ENCODE measurements at regions not wholly inside any gene's neighbourhood (a gene's known extent, or its start where the extent isn't known, plus 50 kb on each side); places are given as distances from the start of the nearest gene placed in this dataset.
"Not testable (repeated sequence)": the region's sequence is repeated elsewhere in the genome, so short reads cannot be mapped to it uniquely, and the experiment has no call there.

DNA sequence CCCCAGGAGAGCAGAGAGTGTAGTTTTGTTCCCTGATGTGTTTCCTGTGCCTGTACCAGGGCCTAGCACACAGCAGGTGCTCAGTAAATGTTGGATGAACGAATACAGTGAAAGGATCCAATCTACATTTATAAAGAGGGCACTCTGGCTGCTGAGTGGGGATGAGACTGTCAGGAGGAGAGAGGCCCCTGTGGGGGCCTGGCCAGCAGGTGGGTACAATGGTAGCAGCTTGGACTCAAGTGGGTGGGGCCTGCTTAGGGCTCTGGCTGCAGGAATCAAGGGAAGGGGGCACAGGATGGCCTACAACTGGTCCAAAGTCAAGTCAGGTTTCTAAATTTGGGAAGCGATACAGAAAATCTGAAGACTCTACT, 156.6 kb upstream of the GRK3 start:
- DNase-seq (ENCODE audit: low read depth) = no peak

DNA sequence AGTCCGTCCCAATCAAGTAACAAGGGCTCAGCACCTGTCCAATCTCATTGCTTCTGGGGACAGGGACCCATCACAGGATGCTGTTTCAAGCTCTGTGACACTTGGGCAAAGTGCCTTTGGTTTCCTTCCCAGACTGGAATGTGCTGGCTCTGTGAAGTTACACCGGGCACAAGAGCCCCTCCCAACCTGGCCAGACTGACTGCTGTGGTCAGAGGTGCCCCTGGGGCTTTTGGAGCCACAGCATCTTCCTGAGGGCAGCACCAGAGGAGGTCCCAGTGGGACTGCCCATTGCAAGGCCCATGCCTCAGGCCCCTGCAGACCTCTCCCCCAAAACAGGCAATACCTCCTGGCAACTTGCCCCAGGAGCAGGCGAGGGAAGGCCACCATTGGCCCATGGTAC, 155.2 kb upstream of the GRK3 start:
- no peaks in the 10 kb centered on the region for H3K27me3 ChIP-seq (ENCODE audit: control insufficient read depth, insufficient read depth, low read length)
- TF ChIP-seq, protein P1, sequence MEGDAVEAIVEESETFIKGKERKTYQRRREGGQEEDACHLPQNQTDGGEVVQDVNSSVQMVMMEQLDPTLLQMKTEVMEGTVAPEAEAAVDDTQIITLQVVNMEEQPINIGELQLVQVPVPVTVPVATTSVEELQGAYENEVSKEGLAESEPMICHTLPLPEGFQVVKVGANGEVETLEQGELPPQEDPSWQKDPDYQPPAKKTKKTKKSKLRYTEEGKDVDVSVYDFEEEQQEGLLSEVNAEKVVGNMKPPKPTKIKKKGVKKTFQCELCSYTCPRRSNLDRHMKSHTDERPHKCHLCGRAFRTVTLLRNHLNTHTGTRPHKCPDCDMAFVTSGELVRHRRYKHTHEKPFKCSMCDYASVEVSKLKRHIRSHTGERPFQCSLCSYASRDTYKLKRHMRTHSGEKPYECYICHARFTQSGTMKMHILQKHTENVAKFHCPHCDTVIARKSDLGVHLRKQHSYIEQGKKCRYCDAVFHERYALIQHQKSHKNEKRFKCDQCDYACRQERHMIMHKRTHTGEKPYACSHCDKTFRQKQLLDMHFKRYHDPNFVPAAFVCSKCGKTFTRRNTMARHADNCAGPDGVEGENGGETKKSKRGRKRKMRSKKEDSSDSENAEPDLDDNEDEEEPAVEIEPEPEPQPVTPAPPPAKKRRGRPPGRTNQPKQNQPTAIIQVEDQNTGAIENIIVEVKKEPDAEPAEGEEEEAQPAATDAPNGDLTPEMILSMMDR (IDR thresholded peaks at IDR 0.05; ENCODE audit: insufficient read depth, low read length, poor library complexity, severe bottlenecking) = no peak

More for the DNA sequence above, 156.6 kb upstream of the GRK3 start:
- TF ChIP-seq, protein P1 (IDR thresholded peaks at IDR 0.05; ENCODE audit: insufficient read depth, low read length, poor library complexity, severe bottlenecking) = no peak
- no peaks in the 10 kb centered on the region for H3K36me3 ChIP-seq (ENCODE audit: control insufficient read depth, insufficient read depth, low read length)
- no peak overlapping the region for H3K4me3 ChIP-seq (ENCODE audit: low read depth, low read length)
- no peaks in the 10 kb centered on the region for H3K27me3 ChIP-seq (ENCODE audit: control insufficient read depth, insufficient read depth, low read length)

DNA sequence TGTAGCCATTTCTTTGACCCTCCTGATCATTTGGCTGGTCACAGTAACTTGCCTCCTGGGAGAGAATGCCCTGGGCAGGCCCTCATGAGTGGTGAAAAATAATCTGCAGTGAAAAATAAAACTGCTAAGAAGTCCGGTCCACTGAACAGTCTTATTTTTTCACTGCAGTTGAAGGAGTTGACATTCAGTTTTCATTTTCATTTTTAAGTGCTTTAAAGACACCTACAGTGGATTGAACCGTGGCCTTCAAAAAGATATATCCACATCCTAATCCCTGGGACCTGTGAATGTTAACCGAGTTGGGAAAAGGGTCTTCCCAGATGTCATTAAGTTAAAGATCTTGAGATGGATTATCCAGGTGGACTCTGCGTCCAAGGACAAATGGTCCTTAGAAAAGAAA, 153.6 kb upstream of the GRK3 start:
- H3K4me3 ChIP-seq (ENCODE audit: low read depth, low read length) = no peak overlapping the region
- DNase-seq (ENCODE audit: low read depth) = no peak
- no peaks in the 10 kb centered on the region for H3K36me3 ChIP-seq (ENCODE audit: control insufficient read depth, insufficient read depth, low read length)
- H3K27me3 ChIP-seq (ENCODE audit: control insufficient read depth, insufficient read depth, low read length) = peaks cover 4% of the 10 kb centered on the region
- TF ChIP-seq, protein P1 (IDR thresholded peaks at IDR 0.05; ENCODE audit: insufficient read depth, low read length, poor library complexity, severe bottlenecking) = no peak

More for the DNA sequence above, 155.2 kb upstream of the GRK3 start:
- DNase-seq (ENCODE audit: low read depth) = no peak
- no peaks in the 10 kb centered on the region for H3K36me3 ChIP-seq (ENCODE audit: control insufficient read depth, insufficient read depth, low read length)
- no peak overlapping the region for H3K4me3 ChIP-seq (ENCODE audit: low read depth, low read length)

DNA sequence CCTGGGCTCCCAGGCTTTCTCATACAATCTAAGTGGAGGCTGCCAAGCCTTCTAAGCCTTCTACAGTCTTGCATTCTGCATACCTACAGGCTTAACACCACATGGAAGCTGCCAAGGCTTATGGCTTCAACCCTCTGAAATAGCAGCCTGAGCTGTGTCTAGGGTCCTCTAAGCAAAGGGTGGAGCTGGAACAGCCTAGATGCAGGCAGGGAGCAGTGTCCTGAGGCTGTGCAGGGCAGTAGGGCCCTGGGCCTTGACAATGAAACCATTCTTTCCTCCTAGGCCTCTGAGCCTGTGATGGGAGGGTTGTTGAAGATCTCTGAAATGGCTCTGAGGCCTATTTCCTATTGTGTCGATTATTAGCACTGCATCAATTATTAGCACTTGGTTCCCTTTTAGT, 150.9 kb upstream of the GRK3 start:
- TF ChIP-seq, protein P1 (IDR thresholded peaks at IDR 0.05; ENCODE audit: insufficient read depth, low read length, poor library complexity, severe bottlenecking) = no peak
- Histone ChIP-seq H3K27me3 (ENCODE audit: control insufficient read depth, insufficient read depth, low read length) (peaks cover 4% of the 10 kb centered on the region), H3K4me3 (ENCODE audit: low read depth, low read length) (no peak overlapping the region), H3K36me3 (ENCODE audit: control insufficient read depth, insufficient read depth, low read length) (no peaks in the 10 kb centered on the region)
- DNase-seq (ENCODE audit: low read depth) = no peak

DNA sequence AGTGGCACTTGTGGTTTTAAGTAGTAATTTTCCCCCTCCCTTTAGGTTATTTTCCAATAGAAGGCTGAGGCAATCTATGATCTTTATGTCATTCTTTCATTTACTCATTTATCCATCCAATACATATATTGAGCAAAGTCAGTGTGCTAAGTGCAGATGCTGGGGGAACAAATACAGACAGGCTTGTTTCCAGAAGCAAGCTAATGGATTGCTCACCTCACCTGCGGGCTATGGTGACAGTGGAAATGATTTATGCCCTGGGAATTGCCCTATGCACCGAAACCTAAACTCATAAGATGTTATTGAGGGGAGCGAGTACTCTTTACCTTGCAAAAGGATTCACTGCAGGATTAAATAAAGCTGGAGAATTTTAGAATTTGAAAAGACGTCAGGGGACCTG, 148.7 kb upstream of the GRK3 start:
- not testable (repeated sequence) for H3K4me3 ChIP-seq (ENCODE audit: low read depth, low read length); DNase-seq (ENCODE audit: low read depth); H3K36me3 ChIP-seq (ENCODE audit: control insufficient read depth, insufficient read depth, low read length)
- H3K27me3 ChIP-seq (ENCODE audit: control insufficient read depth, insufficient read depth, low read length) = peaks cover 20% of the 10 kb centered on the region

DNA sequence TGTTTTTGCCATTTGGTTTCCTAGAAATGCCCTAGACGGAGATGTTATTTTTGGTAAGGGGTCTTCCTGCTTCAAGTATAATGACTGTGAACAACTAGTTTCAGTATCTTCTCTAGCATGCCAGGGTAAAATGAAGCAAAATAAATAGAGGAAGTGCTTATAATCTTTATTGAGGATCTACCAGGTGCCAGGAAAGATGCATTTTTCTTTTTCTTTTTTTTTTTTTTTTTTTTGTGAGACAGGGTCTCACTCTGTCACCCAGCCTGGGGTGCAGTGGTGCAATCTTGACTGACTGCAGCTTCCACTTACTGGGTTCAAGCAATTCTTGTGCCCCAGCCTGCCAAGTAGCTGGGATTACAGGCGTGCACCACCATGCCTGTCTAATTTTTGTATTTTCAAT, 146.6 kb upstream of the GRK3 start:
- not testable (repeated sequence) for H3K4me3 ChIP-seq (ENCODE audit: low read depth, low read length); DNase-seq (ENCODE audit: low read depth); H3K36me3 ChIP-seq (ENCODE audit: control insufficient read depth, insufficient read depth, low read length)
- peaks cover 35% of the 10 kb centered on the region for H3K27me3 ChIP-seq (ENCODE audit: control insufficient read depth, insufficient read depth, low read length)

DNA sequence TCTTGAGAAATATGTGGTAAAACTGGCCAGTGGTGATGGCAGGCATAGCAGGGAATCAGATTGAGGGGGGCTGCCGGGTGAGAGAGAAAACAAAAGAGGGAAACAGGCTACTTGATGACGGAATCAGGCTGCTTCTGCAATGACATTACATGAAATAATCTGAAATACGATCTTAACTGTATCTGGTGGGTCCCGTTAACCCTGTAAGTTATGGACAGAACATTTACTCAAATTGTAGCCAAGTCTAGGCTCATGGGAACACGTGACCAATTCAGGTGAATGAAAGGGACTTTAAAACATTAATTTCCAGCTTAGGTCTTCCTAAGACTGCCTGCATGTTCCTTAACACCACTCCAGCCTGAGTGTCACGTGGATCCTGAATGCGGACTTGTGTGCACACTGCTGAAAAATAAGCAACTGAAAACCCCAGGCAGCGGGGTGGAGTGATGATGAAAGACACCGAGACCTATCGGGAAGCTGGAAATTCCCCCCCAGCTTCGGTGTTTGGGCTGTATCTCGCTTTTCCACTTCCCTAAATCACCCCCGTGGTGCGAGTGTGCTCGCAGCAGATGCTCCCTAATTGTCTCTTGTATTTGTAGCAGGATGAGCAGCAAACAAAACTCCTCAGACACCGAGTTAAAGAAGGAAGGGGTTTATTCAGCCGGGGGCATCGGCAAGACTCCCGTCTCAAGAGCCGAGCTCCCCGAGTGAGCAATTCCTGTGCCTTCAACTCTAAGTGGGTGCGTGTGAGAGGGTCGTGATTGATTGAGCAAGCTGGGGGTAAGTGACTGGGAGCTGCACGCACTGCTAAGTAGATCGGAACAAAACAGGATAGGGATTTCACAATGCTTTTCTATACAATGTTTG, 145.0 kb upstream of the GRK3 start:
- H3K27me3 ChIP-seq (ENCODE audit: control insufficient read depth, insufficient read depth, low read length) = peaks cover 41% of the 10 kb centered on the region
- no peak for DNase-seq (ENCODE audit: low read depth)
- TF ChIP-seq, protein P1 (IDR thresholded peaks at IDR 0.05; ENCODE audit: insufficient read depth, low read length, poor library complexity, severe bottlenecking) = no peak
- H3K4me3 ChIP-seq (ENCODE audit: low read depth, low read length) = no peak overlapping the region
- H3K36me3 ChIP-seq (ENCODE audit: control insufficient read depth, insufficient read depth, low read length) = no peaks in the 10 kb centered on the region

DNA sequence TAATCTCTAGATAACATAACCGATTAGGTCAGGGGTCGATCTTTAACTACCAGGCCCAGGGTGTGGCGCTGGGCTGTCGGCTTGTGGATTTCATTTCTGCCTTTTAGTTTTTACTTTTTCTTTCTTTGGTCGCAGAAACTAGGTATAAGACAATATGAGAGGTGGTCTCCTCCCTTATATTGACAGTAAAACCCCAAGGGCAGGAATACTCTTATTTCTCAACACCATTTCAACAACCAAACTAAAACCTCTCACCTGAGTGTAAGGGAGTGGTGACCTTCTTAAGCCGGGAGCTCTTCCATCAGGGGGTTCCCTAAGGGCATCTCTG, 144.4 kb upstream of the GRK3 start:
- not testable (repeated sequence) for DNase-seq (ENCODE audit: low read depth); H3K4me3 ChIP-seq (ENCODE audit: low read depth, low read length); H3K36me3 ChIP-seq (ENCODE audit: control insufficient read depth, insufficient read depth, low read length)
- H3K27me3 ChIP-seq (ENCODE audit: control insufficient read depth, insufficient read depth, low read length) = peaks cover 41% of the 10 kb centered on the region

Measured in kidney epithelial cell (primary cell).